Suprapubic skin (tissue), 4 donors: ENCODE measurements at regions not wholly inside any gene's neighbourhood (a gene's known extent, or its start where the extent isn't known, plus 50 kb on each side); places are given as distances from the start of the nearest gene placed in this dataset.

Source experiments
- DNase-seq, 2 donors: peaks; one replicate each; pipeline ENCODE4 v3.0.0-alpha.2; 2019; ENCODE audit warnings: low spot score in 2 of 2
- H3K27ac ChIP-seq: fragments of 200-600 bp; sonication (generic); one replicate; pipeline ENCODE4 v1.5.1; 2019
- H3K27me3 ChIP-seq: fragments of 200-600 bp; sonication (generic); one replicate; pipeline ENCODE4 v1.5.1; 2019
- H3K36me3 ChIP-seq: fragments of 200-600 bp; sonication (generic); one replicate; pipeline ENCODE4 v1.5.1; 2019
- H3K4me1 ChIP-seq: fragments of 200-600 bp; sonication (generic); one replicate; pipeline ENCODE4 v1.5.1; 2019
- H3K4me3 ChIP-seq: fragments of 200-600 bp; sonication (generic); one replicate; pipeline ENCODE4 v1.5.1; 2019; ENCODE audit warnings: mild to moderate bottlenecking
- H3K9me3 ChIP-seq: fragments of 200-600 bp; sonication (generic); one replicate; pipeline ENCODE4 v1.5.1; 2019
- CTCF ChIP-seq, 2 donors: fragments of 200-600 bp in 1 of 2; fragments of 450-650 bp in 1 of 2; sonication (generic) in 1 of 2; IDR thresholded peaks; one replicate each; pipeline ENCODE4 v1.5.1; 2016 to 2019; ENCODE audit warnings: antibody characterized with exemption in 2 of 2, mild to moderate bottlenecking in 1 of 2, moderate library complexity in 1 of 2
- EP300 ChIP-seq: sonication (generic); formaldehyde crosslinking; IDR thresholded peaks from one replicate; pipeline ENCODE4 v1.6.1; 2017; ENCODE audit warnings: antibody characterized with exemption
- POLR2A ChIP-seq, 2 donors: fragments of 450-650 bp; IDR thresholded peaks; one replicate each; pipeline ENCODE4 v1.6.1; 2017; ENCODE audit warnings: antibody characterized with exemption in 2 of 2, mild to moderate bottlenecking in 2 of 2, moderate library complexity in 2 of 2
- POLR2AphosphoS5 ChIP-seq, 3 donors: sonication (generic); formaldehyde crosslinking; IDR thresholded peaks; one replicate each; pipeline ENCODE4 v1.6.1; 2017; ENCODE audit warnings: antibody characterized with exemption in 3 of 3
- WGBS: methylation state at CpG from one replicate; pipeline ENCODE4 v1.1.5; 2018; 5-methylcytosine and 5-hydroxymethylcytosine counted together

- Histone ChIP-seq H3K36me3 (no peaks in the 10 kb centered on the region), H3K27ac (no peak overlapping the region), H3K27me3 (no peaks in the 10 kb centered on the region), H3K4me3 (no peak overlapping the region), H3K9me3 (no peaks in the 10 kb centered on the region), H3K4me1 (no peaks in the 10 kb centered on the region)
- no peak for DNase-seq
- WGBS = 88% methylated on average over 1 of the region's 1 CpG
- TF ChIP-seq EP300 = no peak
- no peak for TF ChIP-seq POLR2AphosphoS5 (IDR thresholded peaks at IDR 0.05)
- TF ChIP-seq CTCF (IDR thresholded peaks at IDR 0.05) = no peak
- TF ChIP-seq POLR2A (IDR thresholded peaks at IDR 0.05) = no peak
Observed at GRCh38 chr20:22074635-22075034, 369.2 kb downstream of the PAX1 start.

- no peaks in the 10 kb centered on the region for H3K36me3 ChIP-seq
- H3K9me3 ChIP-seq = no peaks in the 10 kb centered on the region
- no peak for TF ChIP-seq POLR2A (IDR thresholded peaks at IDR 0.05)
- no peak for TF ChIP-seq CTCF (IDR thresholded peaks at IDR 0.05)
- TF ChIP-seq POLR2AphosphoS5 (IDR thresholded peaks at IDR 0.05) = no peak
- TF ChIP-seq EP300 = no peak
- WGBS = 67% methylated on average over 2 of the region's 2 CpGs
- no peaks in the 10 kb centered on the region for H3K27me3 ChIP-seq
- H3K4me1 ChIP-seq = no peaks in the 10 kb centered on the region
- no peak overlapping the region for H3K27ac ChIP-seq
- no peak overlapping the region for H3K4me3 ChIP-seq
- DNase-seq = no peak
Observed at GRCh38 chr20:22071841-22072240, 366.4 kb downstream of the PAX1 start.

- Histone ChIP-seq H3K4me1 (no peaks in the 10 kb centered on the region), H3K9me3 (no peaks in the 10 kb centered on the region), H3K4me3 (no peak overlapping the region), H3K36me3 (no peaks in the 10 kb centered on the region), H3K27ac (no peak overlapping the region), H3K27me3 (no peaks in the 10 kb centered on the region)
- WGBS = 25% methylated on average over 1 of the region's 4 CpGs
- no peak for TF ChIP-seq CTCF (IDR thresholded peaks at IDR 0.05)
- no peak for TF ChIP-seq POLR2A (IDR thresholded peaks at IDR 0.05)
- no peak for TF ChIP-seq POLR2AphosphoS5 (IDR thresholded peaks at IDR 0.05)
- no peak for TF ChIP-seq EP300
- no peak for DNase-seq
Observed at GRCh38 chr20:22070610-22071058, 365.2 kb downstream of the PAX1 start.

- H3K27me3 ChIP-seq = no peaks in the 10 kb centered on the region
- TF ChIP-seq CTCF (IDR thresholded peaks at IDR 0.05) (no peak), POLR2AphosphoS5 (IDR thresholded peaks at IDR 0.05) (no peak), POLR2A (IDR thresholded peaks at IDR 0.05) (no peak), EP300 (no peak)
- no peak overlapping the region for H3K27ac ChIP-seq
- H3K9me3 ChIP-seq = no peaks in the 10 kb centered on the region
- H3K4me3 ChIP-seq = no peak overlapping the region
- WGBS = 72% methylated on average over 1 of the region's 1 CpG
- no peaks in the 10 kb centered on the region for H3K36me3 ChIP-seq
- no peaks in the 10 kb centered on the region for H3K4me1 ChIP-seq
- DNase-seq = no peak
Observed at GRCh38 chr20:22063753-22064152, 358.3 kb downstream of the PAX1 start.

GRCh38 chr20:22062874-22063273, 357.4 kb downstream of the PAX1 start:
- Histone ChIP-seq H3K9me3 (no peaks in the 10 kb centered on the region), H3K27ac (no peak overlapping the region), H3K4me3 (no peak overlapping the region), H3K27me3 (no peaks in the 10 kb centered on the region), H3K4me1 (no peaks in the 10 kb centered on the region), H3K36me3 (no peaks in the 10 kb centered on the region)
- no peak for DNase-seq
- 69% methylated on average over 5 of the region's 5 CpGs for WGBS
- TF ChIP-seq EP300 (no peak), POLR2AphosphoS5 (IDR thresholded peaks at IDR 0.05) (no peak), CTCF (IDR thresholded peaks at IDR 0.05) (no peak), POLR2A (IDR thresholded peaks at IDR 0.05) (no peak)
